ENCODE measurements at regions not wholly inside any gene's neighbourhood (a gene's known extent, or its start where the extent isn't known, plus 50 kb on each side); places are given as distances from the start of the nearest gene placed in this dataset.

GRCh38 chr11:109752212-109752825 is 330.3 kb downstream of the C11orf87 start:
- DNase-seq: no peak

GRCh38 chr11:109756521-109756920 is 334.5 kb downstream of the C11orf87 start:
- no peak for DNase-seq

- no peak for DNase-seq
These were observed 335.0 kb downstream of the C11orf87 start for GRCh38 chr11:109756951-109757350.

- DNase-seq: no peak
These were observed 330.6 kb upstream of the ZC3H12C start for GRCh38 chr11:109762546-109762945.

GRCh38 chr11:109765709-109766311 is 327.4 kb upstream of the ZC3H12C start:
- no peak for DNase-seq

GRCh38 chr11:109769858-109770257 is 323.3 kb upstream of the ZC3H12C start:
- no peak for DNase-seq

GRCh38 chr11:109770323-109770722 is 322.9 kb upstream of the ZC3H12C start:
- DNase-seq: no peak

GRCh38 chr11:109772892-109773291 is 320.3 kb upstream of the ZC3H12C start:
- DNase-seq: no peak

GRCh38 chr11:109775686-109776085 is 317.5 kb upstream of the ZC3H12C start:
- DNase-seq: no peak

GRCh38 chr11:109783014-109783413 is 310.2 kb upstream of the ZC3H12C start:
- DNase-seq: no peak

- DNase-seq: no peak
These were observed 309.4 kb upstream of the ZC3H12C start for GRCh38 chr11:109783840-109784239.

- DNase-seq: no peak
These were observed 308.7 kb upstream of the ZC3H12C start for GRCh38 chr11:109784536-109784935.

- DNase-seq: no peak
These were observed 308.0 kb upstream of the ZC3H12C start for GRCh38 chr11:109785198-109785597.

GRCh38 chr11:109785714-109786113 is 307.5 kb upstream of the ZC3H12C start:
- no peak for DNase-seq

- DNase-seq: no peak
These were observed 304.2 kb upstream of the ZC3H12C start for GRCh38 chr11:109788948-109789490.

- no peak for DNase-seq
These were observed 303.3 kb upstream of the ZC3H12C start for GRCh38 chr11:109789901-109790300.

- no peak for DNase-seq
These were observed 301.9 kb upstream of the ZC3H12C start for GRCh38 chr11:109791337-109791736.

- DNase-seq: no peak
These were observed 298.7 kb upstream of the ZC3H12C start for GRCh38 chr11:109794501-109794900.

GRCh38 chr11:109795234-109795633 is 298.0 kb upstream of the ZC3H12C start:
- DNase-seq: no peak

GRCh38 chr11:109796253-109796652 is 296.9 kb upstream of the ZC3H12C start:
- no peak for DNase-seq

- DNase-seq: no peak
These were observed 294.7 kb upstream of the ZC3H12C start for GRCh38 chr11:109798521-109798920.

- DNase-seq: no peak
These were observed 293.6 kb upstream of the ZC3H12C start for GRCh38 chr11:109799604-109800003.

GRCh38 chr11:109804911-109805310 is 288.3 kb upstream of the ZC3H12C start:
- DNase-seq: no peak

- no peak for DNase-seq
These were observed 287.0 kb upstream of the ZC3H12C start for GRCh38 chr11:109806205-109806604.

- no peak for DNase-seq
These were observed 284.6 kb upstream of the ZC3H12C start for GRCh38 chr11:109808569-109808968.

Data from stimulated activated CD4-positive, alpha-beta T cell treated with anti-CD3 and anti-CD28 coated beads, Interleukin-4, amount 100 ng/mL, for 24 hours (primary cell).